NCI-H1694 (cell line): ENCODE measurements at regions not wholly inside any gene's neighbourhood (a gene's known extent, or its start where the extent isn't known, plus 50 kb on each side); places are given as distances from the start of the nearest gene placed in this dataset.
"Not testable (repeated sequence)": the region's sequence is repeated elsewhere in the genome, so short reads cannot be mapped to it uniquely, and the experiment has no call there.

Source experiments
- DNase-seq: peaks from one replicate; lab custom pipeline; 2025; lab: John Stamatoyannopoulos, UW

GRCh38 chr2:129193961-129194360 is 785.5 kb upstream of the RAB6C start:
- no peak for DNase-seq

- DNase-seq = no peak
Measured at GRCh38 chr2:129199501-129199900, 780.0 kb upstream of the RAB6C start.

- DNase-seq = no peak
Measured at GRCh38 chr2:129201696-129202095, 777.8 kb upstream of the RAB6C start.

GRCh38 chr2:129203331-129203730 is 776.1 kb upstream of the RAB6C start:
- no peak for DNase-seq

GRCh38 chr2:129204581-129204980 is 774.9 kb upstream of the RAB6C start:
- DNase-seq = not testable (repeated sequence)

GRCh38 chr2:129205176-129205575 is 774.3 kb upstream of the RAB6C start:
- no peak for DNase-seq

GRCh38 chr2:129205766-129206165 is 773.7 kb upstream of the RAB6C start:
- no peak for DNase-seq

GRCh38 chr2:129212299-129212958 is 767.0 kb upstream of the RAB6C start:
- DNase-seq = no peak

GRCh38 chr2:129224022-129224421 is 755.4 kb upstream of the RAB6C start:
- no peak for DNase-seq

- no peak for DNase-seq
Measured at GRCh38 chr2:129224486-129224885, 755.0 kb upstream of the RAB6C start.

GRCh38 chr2:129229196-129229595 is 750.3 kb upstream of the RAB6C start:
- DNase-seq = no peak

- no peak for DNase-seq
Measured at GRCh38 chr2:129229830-129230441, 749.5 kb upstream of the RAB6C start.

- no peak for DNase-seq
Measured at GRCh38 chr2:129231924-129232323, 747.5 kb upstream of the RAB6C start.

GRCh38 chr2:129233166-129233565 is 746.3 kb upstream of the RAB6C start:
- peak; percentile 49 for DNase-seq

GRCh38 chr2:129233751-129234406 is 745.6 kb upstream of the RAB6C start:
- no peak for DNase-seq

- no peak for DNase-seq
Measured at GRCh38 chr2:129236601-129237000, 742.9 kb upstream of the RAB6C start.

GRCh38 chr2:129237966-129238725 is 741.3 kb upstream of the RAB6C start:
- no peak for DNase-seq

- no peak for DNase-seq
Measured at GRCh38 chr2:129239141-129239540, 740.3 kb upstream of the RAB6C start.

GRCh38 chr2:129240061-129240460 is 739.4 kb upstream of the RAB6C start:
- DNase-seq = no peak

- DNase-seq = no peak
Measured at GRCh38 chr2:129242269-129242668, 737.2 kb upstream of the RAB6C start.

GRCh38 chr2:129247751-129248150 is 731.7 kb upstream of the RAB6C start:
- no peak for DNase-seq

- DNase-seq = no peak
Measured at GRCh38 chr2:129248198-129248597, 731.3 kb upstream of the RAB6C start.
